C1 segment of cervical spinal cord (tissue), 14 donors: ENCODE measurements at regions not wholly inside any gene's neighbourhood (a gene's known extent, or its start where the extent isn't known, plus 50 kb on each side); places are given as distances from the start of the nearest gene placed in this dataset.

ENCODE experiments used
- DNase-seq, 14 donors: peaks; one replicate each; lab custom pipeline; 2025; lab: John Stamatoyannopoulos, UW

GRCh38 chr20:39431091-39431880, 469.1 kb downstream of the DHX35 start:
- DNase-seq, result no peak

GRCh38 chr20:39429726-39430125, 467.6 kb downstream of the DHX35 start:
- DNase-seq, result no peak

- DNase-seq, result no peak
Observed at GRCh38 chr20:39424962-39425678, 463.0 kb downstream of the DHX35 start.

GRCh38 chr20:39421571-39422105, 459.5 kb downstream of the DHX35 start:
- no peak for DNase-seq

DNA sequence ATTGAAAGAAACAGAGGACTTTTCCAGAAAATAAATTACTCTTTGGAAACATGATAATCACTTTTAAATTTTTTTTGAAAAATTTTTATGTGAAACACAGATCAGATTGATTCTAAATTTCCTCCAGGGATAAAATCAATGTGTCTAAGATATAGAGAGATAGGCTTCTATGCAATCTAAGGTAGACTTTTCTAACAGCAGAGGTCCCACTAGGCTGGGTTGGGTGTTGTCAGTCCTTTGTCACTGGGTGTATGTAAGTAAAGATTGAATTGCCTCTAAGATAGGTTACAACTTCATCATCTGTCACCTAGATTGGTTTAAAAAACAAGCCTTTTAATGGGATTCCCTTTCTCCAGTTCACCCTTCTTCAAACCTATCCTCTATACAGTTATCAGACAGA, 449.9 kb downstream of the DHX35 start:
- no peak for DNase-seq

GRCh38 chr20:39399463-39399862, 437.3 kb downstream of the DHX35 start:
- DNase-seq, result no peak

- no peak for DNase-seq
Observed at GRCh38 chr20:39398656-39399055, 436.5 kb downstream of the DHX35 start.

DNA sequence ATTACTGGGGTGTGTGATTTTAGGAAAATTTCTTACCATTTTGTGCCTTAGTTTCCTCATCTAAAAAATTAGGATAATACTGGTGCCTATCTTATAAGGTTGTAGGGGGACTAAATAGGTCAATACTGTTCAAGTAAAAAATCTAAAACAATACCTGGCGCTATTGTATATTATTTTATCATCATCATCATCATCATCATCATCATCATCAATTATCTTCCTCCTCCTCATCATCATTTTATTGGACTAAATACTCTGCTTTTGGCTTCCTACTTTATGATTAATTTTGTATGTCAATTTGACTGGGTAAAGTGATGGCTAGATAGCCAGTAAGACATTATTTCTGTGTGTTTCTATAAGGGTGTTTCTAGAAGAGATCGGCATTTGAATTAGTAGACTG, 435.5 kb downstream of the DHX35 start:
- no peak for DNase-seq

DNA sequence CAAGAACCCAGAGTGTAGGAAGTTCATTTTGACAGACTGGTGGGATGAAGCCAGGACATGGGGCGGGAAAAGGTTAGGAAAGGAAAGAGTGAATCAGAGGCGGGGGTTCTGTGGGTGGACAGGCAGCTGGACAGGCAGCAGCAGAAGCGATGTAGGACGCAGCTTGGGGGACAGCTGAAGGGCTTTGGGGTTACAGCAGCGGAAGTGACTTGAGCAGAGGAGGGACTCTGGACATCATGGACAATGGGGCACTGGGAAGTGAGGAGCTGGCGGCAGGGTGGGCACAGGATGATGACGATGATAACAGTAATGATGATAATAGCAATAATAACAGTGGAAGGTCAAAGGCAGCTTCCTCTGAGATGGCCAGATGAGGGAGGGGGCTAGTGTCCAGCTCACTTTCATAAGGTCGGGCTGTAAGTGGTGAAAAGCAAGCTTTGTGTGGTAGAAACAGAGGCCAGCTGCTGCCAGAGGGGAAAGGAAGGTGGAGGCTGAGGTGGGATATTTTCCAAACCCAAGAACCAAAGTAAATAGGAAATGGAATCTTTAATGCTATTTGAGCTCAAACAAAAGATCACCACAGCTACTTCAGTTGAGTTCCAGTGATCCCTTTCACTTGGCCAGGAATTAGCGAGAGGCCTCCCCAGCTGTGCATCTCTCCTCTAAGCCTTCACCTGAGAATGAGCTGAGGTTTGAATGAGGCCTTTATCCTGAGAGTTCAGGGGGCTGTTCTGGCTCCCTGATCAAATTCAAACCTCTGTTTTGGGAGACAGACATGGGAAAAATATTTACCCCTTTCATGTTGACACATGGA, 433.5 kb downstream of the DHX35 start:
- no peak for DNase-seq

GRCh38 chr20:39394461-39394860, 432.3 kb downstream of the DHX35 start:
- no peak for DNase-seq

DNA sequence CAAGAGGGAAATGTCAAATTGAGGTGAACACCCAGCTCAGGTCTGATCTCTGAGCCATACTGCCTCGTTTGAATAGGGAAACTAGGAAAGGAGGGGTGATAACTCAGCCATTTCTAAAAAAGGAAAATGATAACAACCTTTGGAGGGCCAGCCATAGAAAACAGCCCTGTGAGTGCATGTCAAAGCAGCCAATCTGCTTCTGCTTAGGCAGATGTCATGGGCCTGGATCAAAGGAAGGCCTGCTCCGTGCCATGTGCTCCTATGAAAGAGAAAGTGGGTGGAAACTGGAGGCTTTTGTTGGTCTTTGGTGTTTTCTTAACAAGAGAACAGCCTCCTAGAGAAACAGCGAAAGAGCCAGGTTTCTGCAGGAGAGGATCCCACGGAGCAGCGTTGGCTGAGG, 428.0 kb downstream of the DHX35 start:
- DNase-seq, result no peak

GRCh38 chr20:39381595-39381994, 419.5 kb downstream of the DHX35 start:
- no peak for DNase-seq

- no peak for DNase-seq
Observed at GRCh38 chr20:39378776-39379175, 416.6 kb downstream of the DHX35 start.

- DNase-seq, result peak in 1 of 14 donors; percentile 39
Observed at GRCh38 chr20:39376788-39377187, 414.6 kb downstream of the DHX35 start.

GRCh38 chr20:39364320-39364719, 402.2 kb downstream of the DHX35 start:
- DNase-seq, result no peak

DNA sequence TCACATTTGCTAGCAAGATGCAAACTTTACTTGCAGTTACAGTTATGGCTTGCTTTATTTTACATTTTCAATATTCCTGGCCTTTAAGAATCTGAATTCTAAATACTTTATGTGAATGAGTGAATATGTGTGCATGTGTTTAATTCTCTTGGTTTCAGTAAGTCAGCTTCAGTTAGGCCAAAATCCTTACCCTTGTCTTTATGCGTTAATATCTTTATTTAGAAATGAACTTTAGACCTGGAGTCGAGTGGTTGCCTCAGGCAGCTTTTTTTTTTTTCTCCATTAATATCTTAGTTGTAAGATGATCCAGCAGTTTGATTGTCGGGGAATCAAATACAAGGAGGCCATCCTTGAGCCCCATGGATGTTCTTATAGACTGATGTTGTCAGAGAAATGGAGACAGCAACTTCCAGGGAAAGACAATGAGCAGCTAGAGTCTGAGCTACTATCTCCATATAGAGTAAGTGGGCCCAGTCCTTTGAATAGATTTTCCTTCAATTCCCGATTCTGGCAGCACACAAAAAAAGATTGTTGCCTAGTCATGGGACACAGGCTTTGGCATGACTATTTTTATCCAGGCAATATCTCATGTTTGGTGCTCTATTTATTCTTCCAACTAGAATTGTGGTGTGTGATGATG, 398.0 kb downstream of the DHX35 start:
- DNase-seq, result no peak

DNA sequence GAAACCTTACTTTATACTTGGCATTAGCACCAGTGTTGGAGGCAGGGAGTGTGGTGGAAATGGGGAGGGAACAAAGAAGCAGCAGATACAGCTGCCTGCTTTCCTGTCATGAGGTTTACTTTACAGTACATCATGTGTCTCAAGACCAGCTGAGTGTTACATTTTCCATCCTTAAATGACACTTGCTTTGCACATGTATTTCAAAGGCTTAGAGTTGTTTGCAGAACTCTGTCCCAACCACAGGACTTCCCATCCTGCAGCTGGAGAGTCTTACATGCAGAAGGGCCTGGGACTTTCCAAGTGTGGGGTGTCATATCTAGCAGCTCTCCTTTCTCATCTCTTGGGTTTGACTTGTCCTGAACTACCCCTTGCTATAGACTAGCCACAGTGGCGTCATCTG, 395.9 kb downstream of the DHX35 start:
- peak in 1 of 14 donors; percentile 4 for DNase-seq

- no peak for DNase-seq
Observed at GRCh38 chr20:39356908-39357307, 394.8 kb downstream of the DHX35 start.

- no peak for DNase-seq
Observed at GRCh38 chr20:39349240-39349639, 387.1 kb downstream of the DHX35 start.

DNA sequence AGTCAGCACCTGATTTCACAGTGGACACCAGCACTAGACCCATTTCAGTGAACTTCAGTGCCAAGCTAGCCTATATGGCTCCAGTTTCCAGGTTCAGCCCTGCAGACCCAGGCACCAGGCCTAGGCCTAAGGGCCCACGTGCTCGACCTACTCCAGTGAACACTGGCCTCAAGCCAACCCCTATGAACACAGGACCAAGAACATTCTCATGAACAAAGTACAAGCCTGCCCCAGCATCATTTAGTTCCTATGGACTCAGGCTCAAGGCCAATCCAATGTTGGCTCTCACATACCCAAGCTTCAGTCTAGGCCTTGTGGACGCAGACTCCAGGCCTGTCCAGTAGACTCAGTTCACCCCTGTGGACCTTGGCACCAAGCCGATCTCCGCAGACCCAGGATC, 385.5 kb downstream of the DHX35 start:
- no peak for DNase-seq

- DNase-seq, result no peak
Observed at GRCh38 chr20:39342463-39342862, 380.3 kb downstream of the DHX35 start.
